HCT116 (cell line): ENCODE measurements at regions not wholly inside any gene's neighbourhood (a gene's known extent, or its start where the extent isn't known, plus 50 kb on each side); places are given as distances from the start of the nearest gene placed in this dataset.

Experiments used
- ATAC-seq: fragments of 200-7000 bp; cut with Tn5 transposase; 2 replicates; pipeline ENCODE4 v1.9.1; 2020; ENCODE audit warnings: mild to moderate bottlenecking, moderate library complexity
- BruUV-seq: library from RNA; stranded (reverse); fragments of 400-500 nt; replicated peaks from 2 replicates; lab custom pipeline; 2021; lab: Mats Ljungman, UMichigan
- CTCF ChIA-PET: fragments of 300-600 bp; sonication (Branson Sonifier 250); formaldehyde crosslinking; loops from one replicate; lab custom pipeline; 2021; ENCODE audit warnings: antibody characterized with exemption; lab: Charles Lee
- POLR2A ChIA-PET: fragments of 300-600, 350-600 bp; sonication (Branson Sonifier 250); formaldehyde crosslinking; loops from one replicate; lab custom pipeline; 2021; ENCODE audit warnings: antibody characterized with exemption; lab: Charles Lee
- RAD21 ChIA-PET, 2 experiments: fragments of 300-600 bp; sonication (Branson Sonifier 250); formaldehyde crosslinking; loops; one replicate each; lab custom pipeline; 2023; ENCODE audit warnings: low total read pairs in 2 of 2; ENCODE audit not compliant: uncharacterized antibody in 2 of 2, unreplicated experiment in 2 of 2, low non-redundant PET in 1 of 2; lab: Charles Lee
- DNase-seq: peaks from one replicate; pipeline ENCODE4 v3.0.0-alpha.2; 2010; ENCODE audit warnings: low read depth, low spot score
- H2AFZ ChIP-seq: fragments of 200-600 bp; shearing (Covaris generic), sonication (generic); 2 replicates; pipeline ENCODE4 v1.6.1; 2017; ENCODE audit warnings: low read depth, mixed run types, mixed read lengths, antibody characterized with exemption, low read length; ENCODE audit not compliant: poor library complexity, severe bottlenecking
- H3K27ac ChIP-seq: 2 replicates; pipeline ENCODE4 v1.5.1; 2012; ENCODE audit warnings: low read depth, low read length
- H3K27me3 ChIP-seq: fragments of 200-600 bp; sonication (generic); 2 replicates; pipeline ENCODE4 v1.6.1; 2016; ENCODE audit warnings: mixed run types, low read length, mixed read lengths; ENCODE audit not compliant: insufficient read depth
- H3K36me3 ChIP-seq, 2 experiments: fragments of 200-500 bp in 1 of 2; fragments of 200-600 bp in 1 of 2; sonication (Bioruptor generic) in 1 of 2; sonication (generic) in 1 of 2; 2 replicates each; pipeline versions ENCODE4 v1.5.1 to v1.6.1; 2014 to 2016; ENCODE audit warnings: low read length in 2 of 2, inconsistent platforms in 1 of 2, mixed read lengths in 1 of 2, mixed run types in 1 of 2; ENCODE audit not compliant: insufficient read depth in 2 of 2, control insufficient read depth in 1 of 2
- H3K4me1 ChIP-seq, 2 experiments: fragments of 200-600 bp in 1 of 2; sonication (generic) in 1 of 2; 2 replicates each; pipeline versions ENCODE4 v1.5.1 to v1.6.1; 2012 to 2017; ENCODE audit warnings: low read length in 2 of 2, inconsistent platforms in 1 of 2, mild to moderate bottlenecking in 1 of 2, mixed read lengths in 1 of 2, mixed run types in 1 of 2, moderate library complexity in 1 of 2; ENCODE audit not compliant: insufficient read depth in 2 of 2, control insufficient read depth in 1 of 2
- H3K4me2 ChIP-seq: fragments of 200-600 bp; sonication (generic); 2 replicates; pipeline ENCODE4 v1.6.1; 2017; ENCODE audit warnings: mixed run types, low read length, mixed read lengths
- H3K4me3 ChIP-seq, 2 experiments: fragments of 200-600 bp in 1 of 2; sonication (generic) in 1 of 2; replicated peaks in 1 of 2; 2 replicates each; pipeline ENCODE4 v1.5.1; 2011 to 2016; ENCODE audit warnings: low read length in 2 of 2, control low read depth in 1 of 2, low read depth in 1 of 2, mild to moderate bottlenecking in 1 of 2, mixed read lengths in 1 of 2, mixed run types in 1 of 2
- H3K79me2 ChIP-seq: fragments of 200-600 bp; sonication (generic); 2 replicates; pipeline ENCODE4 v1.6.1; 2017; ENCODE audit warnings: mild to moderate bottlenecking, mixed run types, low read length, moderate library complexity, mixed read lengths; ENCODE audit not compliant: insufficient read depth
- H3K9ac ChIP-seq: fragments of 200-600 bp; sonication (generic); 2 replicates; pipeline ENCODE4 v1.6.1; 2016; ENCODE audit warnings: low read length, mixed read lengths
- H3K9me2 ChIP-seq: fragments of 200-600 bp; sonication (generic), shearing (Covaris generic); 2 replicates; pipeline ENCODE4 v1.6.1; 2017; ENCODE audit warnings: mixed run types, mild to moderate bottlenecking, moderate library complexity; ENCODE audit not compliant: insufficient read depth
- H3K9me3 ChIP-seq, 2 experiments: fragments of 200-500 bp in 1 of 2; fragments of 200-600 bp in 1 of 2; sonication (Bioruptor generic) in 1 of 2; sonication (generic) in 1 of 2; 2 replicates each; pipeline ENCODE4 v1.6.1; 2014 to 2017; ENCODE audit warnings: low read length in 2 of 2, mixed read lengths in 2 of 2, inconsistent platforms in 1 of 2, low read depth in 1 of 2, mild to moderate bottlenecking in 1 of 2, mixed run types in 1 of 2, moderate library complexity in 1 of 2; ENCODE audit not compliant: control insufficient read depth in 1 of 2, insufficient read depth in 1 of 2
- H4K20me1 ChIP-seq: fragments of 200-600 bp; sonication (generic), shearing (Covaris generic); 2 replicates; pipeline ENCODE4 v1.6.1; 2017; ENCODE audit warnings: mixed run types, mild to moderate bottlenecking, moderate library complexity; ENCODE audit not compliant: insufficient read depth
- SIN3A ChIP-seq: IDR thresholded peaks from 2 replicates; pipeline ENCODE4 v1.6.1; 2012; ENCODE audit warnings: low read depth
- YY1 ChIP-seq: IDR thresholded peaks from 2 replicates; pipeline ENCODE4 v1.6.1; 2011; ENCODE audit warnings: low read length, low read depth, moderate library complexity, mild to moderate bottlenecking; ENCODE audit not compliant: insufficient replicate concordance; ENCODE audit errors: extremely low read depth
- intact Hi-C: fragments of 100-400 bp; cut with micrococcal nuclease; formaldehyde crosslinking; loops from 2 replicates; pipeline ENCODE4 v1.10.0; 2022
- TF ChIP-seq, protein P1 (sequence below): IDR thresholded peaks from 2 replicates; pipeline ENCODE4 v1.6.1; 2012
- TF ChIP-seq, protein P2 (sequence below), 3 experiments: fragments of 200-600 bp in 1 of 3; sonication (generic) in 1 of 3; IDR thresholded peaks in 2 of 3; conservative IDR thresholded peaks in 1 of 3; 2 replicates each; pipeline ENCODE4 v1.5.1; 2012 to 2017; ENCODE audit warnings: low read depth in 2 of 3, low read length in 2 of 3, antibody characterized with exemption in 1 of 3, borderline replicate concordance in 1 of 3, control low read depth in 1 of 3, mild to moderate bottlenecking in 1 of 3, mixed read lengths in 1 of 3, mixed run types in 1 of 3, moderate library complexity in 1 of 3; ENCODE audit not compliant: insufficient read depth in 1 of 3

- H3K4me2 ChIP-seq, result no peak overlapping the region
- H3K27ac ChIP-seq, result no peak overlapping the region
- no TSS peak for BruUV-seq
- H2AFZ ChIP-seq, result no peak overlapping the region
- ATAC-seq (no peak), DNase-seq (no peak)
- no peaks in the 10 kb centered on the region for H3K4me1 ChIP-seq
- H3K27me3 ChIP-seq, result no peaks in the 10 kb centered on the region
- H3K9me3 ChIP-seq, result no peaks in the 10 kb centered on the region
- RAD21 ChIA-PET, result no interaction called here
- H3K36me3 ChIP-seq, result no peaks in the 10 kb centered on the region
- H3K9me2 ChIP-seq, result no peaks in the 10 kb centered on the region
- no peak overlapping the region for H3K4me3 ChIP-seq
- TF ChIP-seq, protein P1, sequence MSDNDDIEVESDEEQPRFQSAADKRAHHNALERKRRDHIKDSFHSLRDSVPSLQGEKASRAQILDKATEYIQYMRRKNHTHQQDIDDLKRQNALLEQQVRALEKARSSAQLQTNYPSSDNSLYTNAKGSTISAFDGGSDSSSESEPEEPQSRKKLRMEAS, result no peak
- no peak for TF ChIP-seq YY1
- no peak overlapping the region for H3K9ac ChIP-seq
- H3K79me2 ChIP-seq, result no peaks in the 10 kb centered on the region
- intact Hi-C loops, result no loop called here
- CTCF ChIA-PET, result no interaction called here
- POLR2A ChIA-PET, result no interaction called here
- no peaks in the 10 kb centered on the region for H4K20me1 ChIP-seq
Measured at GRCh38 chr2:155109527-155109926, 411.0 kb downstream of the KCNJ3 start.

DNA sequence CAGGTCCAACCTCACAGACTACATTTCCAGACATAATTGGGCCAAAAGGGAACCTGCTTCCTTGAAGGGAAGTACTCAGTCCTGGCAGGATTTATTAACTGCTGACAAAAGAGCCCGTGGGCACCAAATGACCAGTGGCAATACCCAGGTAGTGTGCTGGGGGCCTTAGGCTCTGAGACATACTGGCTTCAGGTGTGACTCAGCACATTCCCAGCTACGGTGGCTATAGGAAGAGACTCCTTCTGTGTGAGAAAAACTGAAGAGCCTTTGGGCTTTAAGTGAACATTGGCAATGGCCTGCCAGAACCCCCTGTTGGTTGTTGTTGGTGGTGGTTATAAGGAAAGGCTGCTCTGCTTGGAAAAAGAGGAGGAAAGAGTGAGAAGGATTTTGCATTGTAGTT is 401.8 kb downstream of the KCNJ3 start:
- POLR2A ChIA-PET, result no interaction called here
- peak overlapping the region; percentile 40 for H3K4me2 ChIP-seq
- no TSS peak for BruUV-seq

More for the DNA sequence above, 401.8 kb downstream of the KCNJ3 start:
- RAD21 ChIA-PET, result no interaction called here
- TF ChIP-seq, protein P2, sequence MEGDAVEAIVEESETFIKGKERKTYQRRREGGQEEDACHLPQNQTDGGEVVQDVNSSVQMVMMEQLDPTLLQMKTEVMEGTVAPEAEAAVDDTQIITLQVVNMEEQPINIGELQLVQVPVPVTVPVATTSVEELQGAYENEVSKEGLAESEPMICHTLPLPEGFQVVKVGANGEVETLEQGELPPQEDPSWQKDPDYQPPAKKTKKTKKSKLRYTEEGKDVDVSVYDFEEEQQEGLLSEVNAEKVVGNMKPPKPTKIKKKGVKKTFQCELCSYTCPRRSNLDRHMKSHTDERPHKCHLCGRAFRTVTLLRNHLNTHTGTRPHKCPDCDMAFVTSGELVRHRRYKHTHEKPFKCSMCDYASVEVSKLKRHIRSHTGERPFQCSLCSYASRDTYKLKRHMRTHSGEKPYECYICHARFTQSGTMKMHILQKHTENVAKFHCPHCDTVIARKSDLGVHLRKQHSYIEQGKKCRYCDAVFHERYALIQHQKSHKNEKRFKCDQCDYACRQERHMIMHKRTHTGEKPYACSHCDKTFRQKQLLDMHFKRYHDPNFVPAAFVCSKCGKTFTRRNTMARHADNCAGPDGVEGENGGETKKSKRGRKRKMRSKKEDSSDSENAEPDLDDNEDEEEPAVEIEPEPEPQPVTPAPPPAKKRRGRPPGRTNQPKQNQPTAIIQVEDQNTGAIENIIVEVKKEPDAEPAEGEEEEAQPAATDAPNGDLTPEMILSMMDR (IDR thresholded peaks at IDR 0.05 in 2 of 3, conservative IDR thresholded peaks at IDR 0.05 in 1 of 3; ENCODE audit: borderline replicate concordance in 1 of 3, insufficient read depth in 1 of 3, low read depth in 2 of 3, low read length in 2 of 3), result 0 out of 6 replicates have a peak, but pooled peaks of 1 of the 3 experiments have one; percentile 16
- no peak for TF ChIP-seq SIN3A
- H3K36me3 ChIP-seq, result no peaks in the 10 kb centered on the region
- ATAC-seq (peak; percentile 84), DNase-seq (peak; percentile 19)
- H2AFZ ChIP-seq, result peak overlapping the region; percentile 55
- no peaks in the 10 kb centered on the region for H3K27me3 ChIP-seq
- no peaks in the 10 kb centered on the region for H3K79me2 ChIP-seq
- CTCF ChIA-PET, result no interaction called here
- H3K9ac ChIP-seq, result no peak overlapping the region
- no peak overlapping the region for H3K4me3 ChIP-seq
- peak overlapping the region; percentile 51 for H3K27ac ChIP-seq
- intact Hi-C loops, result no loop called here
- H3K9me3 ChIP-seq, result no peaks in the 10 kb centered on the region
- H4K20me1 ChIP-seq, result no peaks in the 10 kb centered on the region
- H3K4me1 ChIP-seq, result peaks cover 16 to 25% of the 10 kb centered on the region in 2 experiments
- no peaks in the 10 kb centered on the region for H3K9me2 ChIP-seq
